GM19240 (cell line): ENCODE measurements at regions not wholly inside any gene's neighbourhood (a gene's known extent, or its start where the extent isn't known, plus 50 kb on each side); places are given as distances from the start of the nearest gene placed in this dataset.
A peak's percentile ranks its signal among the peaks of the same experiment; 100 is the strongest.

Experiments used
- DNase-seq: peaks from one replicate; pipeline ENCODE4 v3.0.0; 2011; ENCODE audit warnings: low spot score; ENCODE audit not compliant: insufficient read length

GRCh38 chr1:224846119-224846907 lies 83.2 kb upstream of the DNAH14 start:
- DNase-seq: no peak

DNA sequence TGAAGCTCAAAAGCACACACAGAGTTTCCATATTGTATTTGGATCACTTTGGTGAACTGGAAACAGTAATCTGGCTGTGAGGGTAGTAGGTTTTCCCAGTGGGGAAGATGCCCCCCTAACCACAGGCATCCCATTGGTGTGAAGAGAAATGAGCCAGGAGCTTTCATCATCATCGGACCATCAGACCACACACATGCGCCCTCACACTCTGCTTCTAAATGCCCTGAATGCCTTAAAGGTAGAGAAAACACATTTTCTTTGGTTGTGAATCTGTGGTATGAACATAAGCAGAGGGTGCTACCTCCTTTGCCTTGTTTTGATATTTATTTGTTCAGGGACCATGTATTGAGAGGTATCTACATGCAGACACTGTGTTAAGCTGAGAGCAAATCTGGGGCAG lies 79.0 kb upstream of the DNAH14 start:
- no peak for DNase-seq

DNA sequence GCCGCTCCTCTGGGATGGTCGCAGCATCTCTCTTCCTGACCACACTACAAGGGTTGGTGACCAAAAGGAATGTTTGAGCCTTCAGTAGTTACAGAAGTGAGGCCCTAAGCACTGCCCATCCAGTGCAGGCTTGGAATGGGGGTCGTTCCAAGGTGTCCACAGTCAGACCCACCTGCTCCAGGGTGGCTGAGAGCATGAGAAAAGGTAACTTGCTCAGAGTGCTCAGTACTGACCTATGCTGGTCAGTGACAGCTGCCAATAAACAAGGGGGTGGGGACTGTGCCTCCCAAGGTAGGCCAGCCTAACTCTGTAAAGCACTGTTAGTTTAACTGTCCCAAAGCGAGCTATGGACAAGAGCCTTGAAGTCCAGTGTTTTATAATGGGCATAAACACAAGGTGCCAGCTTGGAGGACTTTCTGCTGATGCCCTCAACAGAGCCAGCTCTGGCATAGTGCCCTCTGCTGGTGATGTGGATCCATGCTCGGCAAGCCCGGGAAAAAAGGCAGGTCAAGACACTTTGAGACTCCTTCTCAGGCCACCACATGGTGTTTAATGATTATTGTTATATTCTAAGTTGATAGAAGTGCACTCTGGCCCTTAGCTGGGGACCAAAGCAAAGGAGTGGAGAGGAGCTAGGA lies 78.1 kb upstream of the DNAH14 start:
- peak; percentile 49 for DNase-seq

- DNase-seq: no peak
These were observed 77.6 kb upstream of the DNAH14 start for GRCh38 chr1:224851848-224852261.

DNA sequence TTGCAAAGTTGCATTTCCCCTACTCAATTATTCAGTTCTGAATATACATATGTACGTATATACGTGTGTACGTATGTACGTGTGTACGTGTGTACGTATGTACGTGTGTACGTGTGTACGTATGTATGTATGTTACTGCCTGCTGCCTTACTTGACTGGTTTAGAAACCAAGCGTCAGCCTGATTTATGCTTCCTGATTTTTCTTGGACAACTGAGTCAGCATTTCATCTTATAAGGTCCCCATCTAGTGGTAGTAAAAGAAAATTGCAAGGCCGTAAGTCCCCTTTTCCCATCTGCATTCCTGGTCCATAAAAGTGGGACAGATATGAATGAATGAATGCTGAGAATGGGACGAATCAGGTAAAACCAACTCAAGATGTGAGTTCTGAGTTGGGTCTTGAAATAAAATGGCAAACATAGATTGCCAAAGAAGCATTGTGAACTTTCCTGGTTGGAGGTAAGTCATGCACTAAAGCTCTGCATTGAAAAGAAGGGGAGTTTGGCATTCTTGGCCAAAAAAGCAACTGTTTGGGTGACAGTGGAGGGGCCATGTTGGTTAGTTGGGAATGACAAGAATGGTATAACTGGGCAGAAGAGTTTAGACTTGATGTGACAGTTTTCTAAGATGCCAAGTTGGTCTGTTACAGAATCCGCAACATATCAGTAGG lies 76.4 kb upstream of the DNAH14 start:
- DNase-seq: no peak

DNA sequence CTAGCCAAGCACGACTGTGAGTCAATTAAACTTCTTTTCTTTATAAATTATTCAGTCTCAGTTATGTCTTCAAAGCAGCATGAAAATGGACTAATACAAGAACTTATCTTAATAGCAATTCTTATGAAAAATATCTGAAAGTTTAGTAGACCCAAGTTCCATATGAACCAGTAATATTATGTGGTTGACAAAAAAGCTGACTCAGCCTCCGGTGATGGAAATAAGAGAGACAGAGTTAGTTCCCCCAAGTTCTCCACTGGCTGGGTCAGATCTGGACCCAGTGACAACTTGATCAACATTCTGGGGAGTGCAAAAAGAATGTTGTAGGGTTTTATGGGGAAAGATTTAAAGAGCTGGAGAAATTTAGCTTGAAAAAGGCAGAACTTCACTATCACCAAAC lies 72.5 kb upstream of the DNAH14 start:
- no peak for DNase-seq

GRCh38 chr1:224859651-224860050 lies 69.8 kb upstream of the DNAH14 start:
- DNase-seq: no peak

DNA sequence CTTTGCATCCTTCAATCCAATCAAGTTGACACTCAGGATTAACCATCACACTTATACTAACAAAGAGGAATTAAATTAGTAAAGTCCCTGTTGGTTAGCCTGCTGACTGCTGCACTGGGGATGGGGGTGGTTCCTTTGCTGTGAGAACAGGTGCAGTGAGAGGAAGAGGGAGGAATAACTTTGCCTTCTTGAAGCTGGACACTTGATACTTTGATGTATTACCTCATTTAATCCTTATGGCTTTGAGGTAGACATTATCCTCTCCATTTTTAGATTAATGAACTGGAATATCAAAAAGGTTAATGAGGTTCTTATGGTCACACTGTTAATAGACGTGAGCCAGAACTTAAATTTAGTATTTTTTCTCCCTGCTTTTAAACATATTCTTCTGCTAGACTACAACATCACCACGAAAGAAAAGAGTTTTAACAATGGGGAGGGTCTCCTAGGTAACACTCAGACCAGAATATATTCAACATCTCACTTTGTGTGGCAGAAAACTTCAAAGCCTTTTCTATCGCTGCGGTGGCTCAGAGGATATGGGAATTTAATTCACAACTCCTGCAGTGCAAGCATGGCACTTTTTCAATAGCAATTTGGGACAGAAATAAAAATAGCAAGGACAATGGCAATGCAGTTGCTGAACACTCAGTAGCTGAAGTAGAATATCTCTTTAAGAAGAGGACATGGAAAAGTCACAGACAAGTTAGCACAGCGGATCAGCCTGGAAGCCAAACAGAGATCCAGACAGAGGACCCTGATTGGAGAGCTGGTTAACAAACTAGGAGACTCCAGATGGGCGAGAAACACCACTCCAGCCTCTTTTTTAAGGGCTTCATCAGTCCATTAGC lies 68.8 kb upstream of the DNAH14 start:
- no peak for DNase-seq

- DNase-seq: no peak
These were observed 68.1 kb upstream of the DNAH14 start for GRCh38 chr1:224861339-224861716.

DNA sequence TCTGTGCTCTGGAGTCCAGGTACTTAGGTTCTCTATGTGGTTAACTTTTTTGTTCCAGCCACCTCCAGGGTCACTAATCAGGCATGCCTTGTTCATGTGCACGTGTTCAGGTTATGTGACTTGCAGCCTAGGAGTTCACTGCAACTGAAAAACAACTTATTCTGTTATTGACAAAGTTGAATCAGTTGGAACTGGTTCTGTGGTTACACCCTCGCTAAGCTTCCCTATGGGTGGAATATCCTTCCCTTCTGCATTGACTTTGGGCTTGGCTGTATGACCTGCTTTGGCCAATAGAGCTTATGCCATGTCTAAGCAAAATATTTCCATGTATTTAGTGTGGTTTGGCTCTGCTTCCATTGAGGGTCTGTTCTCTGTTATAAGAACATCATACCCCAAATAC lies 66.0 kb upstream of the DNAH14 start:
- no peak for DNase-seq

GRCh38 chr1:224864006-224864405 lies 65.5 kb upstream of the DNAH14 start:
- no peak for DNase-seq

- DNase-seq: no peak
These were observed 64.0 kb upstream of the DNAH14 start for GRCh38 chr1:224865510-224865909.

DNA sequence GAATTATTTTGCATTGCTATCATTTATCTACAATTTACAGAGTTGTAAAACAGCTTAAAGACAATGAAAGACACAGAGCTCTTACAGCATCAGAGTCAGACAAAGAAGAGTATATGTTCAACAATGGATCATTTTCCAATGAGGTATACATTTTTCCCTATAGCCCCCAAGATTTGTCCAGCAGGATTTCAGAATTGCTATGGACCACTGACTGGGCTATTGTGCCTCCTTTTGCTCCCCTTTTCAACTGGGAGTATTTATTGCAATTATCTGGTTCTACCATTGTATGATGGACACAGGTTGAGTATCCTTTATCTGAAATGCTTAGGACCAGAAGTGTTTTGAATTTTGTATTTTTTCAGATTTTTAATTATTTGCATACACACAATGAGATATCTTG lies 62.5 kb upstream of the DNAH14 start:
- DNase-seq: no peak

DNA sequence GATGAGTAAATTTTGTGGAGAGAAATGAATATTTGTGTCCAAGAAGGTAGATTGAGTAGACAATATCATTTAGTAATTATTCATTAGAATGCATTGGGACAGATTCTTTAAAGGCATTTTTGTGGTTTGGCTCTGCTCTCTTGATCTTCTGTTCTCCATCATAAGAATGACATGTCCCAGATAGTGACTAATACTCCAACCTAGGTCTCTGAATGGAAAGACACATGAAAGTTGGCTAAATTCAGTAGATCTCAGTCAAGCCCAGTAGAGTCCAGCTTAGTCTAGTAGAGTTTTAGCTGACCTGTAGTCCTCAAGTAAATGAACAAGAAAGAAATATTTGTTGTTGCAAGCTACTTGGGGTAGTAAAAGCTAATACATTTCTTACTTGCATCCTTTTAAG lies 61.8 kb upstream of the DNAH14 start:
- DNase-seq: no peak

DNA sequence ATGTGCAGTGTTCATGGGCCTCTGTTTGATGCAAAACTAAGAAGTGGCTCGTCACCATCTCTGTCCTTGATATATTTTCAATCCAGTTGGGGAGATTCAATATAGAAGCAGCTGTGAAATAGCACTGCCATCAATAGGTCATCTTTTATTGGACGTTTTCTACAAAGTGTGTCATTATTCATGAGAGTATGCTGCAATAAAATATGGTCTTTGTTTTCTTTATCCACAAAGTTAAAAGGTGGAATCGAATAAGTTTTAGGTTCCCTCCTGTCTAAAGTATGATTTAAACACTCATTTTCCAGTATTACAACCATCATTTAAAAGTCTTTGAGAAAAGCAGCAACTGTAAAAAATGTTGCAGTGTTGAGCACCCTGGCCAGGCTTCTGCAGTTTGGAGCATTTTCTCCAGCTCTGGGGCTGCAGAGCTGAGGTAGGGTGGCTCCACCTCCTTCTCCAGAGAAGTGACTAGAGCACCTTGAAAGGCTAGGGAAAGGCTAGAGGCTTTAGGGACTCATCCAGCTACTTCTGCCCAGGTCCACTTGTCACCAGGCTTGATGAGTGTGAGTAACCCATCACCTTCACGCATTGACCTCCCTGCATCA lies 56.5 kb upstream of the DNAH14 start:
- no peak for DNase-seq

- no peak for DNase-seq
These were observed 55.8 kb upstream of the DNAH14 start for GRCh38 chr1:224873434-224874369.

DNA sequence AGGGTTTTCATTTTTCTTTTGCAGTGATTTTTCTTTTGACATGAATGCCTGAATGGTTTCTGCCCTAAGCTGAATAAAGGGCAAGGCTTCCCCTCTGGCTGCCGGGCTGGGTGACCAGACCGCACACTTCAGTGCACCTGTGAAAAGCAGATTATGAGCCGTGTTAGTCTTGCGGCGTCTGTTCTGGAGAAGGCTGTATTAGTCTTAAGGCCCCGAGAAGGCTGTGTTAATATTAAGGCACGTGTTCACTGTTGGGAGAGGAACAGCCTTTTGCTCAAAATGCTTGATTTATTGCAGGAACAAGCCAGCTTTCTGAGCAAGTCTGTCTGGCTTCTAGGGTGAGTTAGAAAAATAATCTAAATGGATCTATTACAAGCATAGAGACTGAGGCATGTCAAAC lies 54.7 kb upstream of the DNAH14 start:
- no peak for DNase-seq

DNA sequence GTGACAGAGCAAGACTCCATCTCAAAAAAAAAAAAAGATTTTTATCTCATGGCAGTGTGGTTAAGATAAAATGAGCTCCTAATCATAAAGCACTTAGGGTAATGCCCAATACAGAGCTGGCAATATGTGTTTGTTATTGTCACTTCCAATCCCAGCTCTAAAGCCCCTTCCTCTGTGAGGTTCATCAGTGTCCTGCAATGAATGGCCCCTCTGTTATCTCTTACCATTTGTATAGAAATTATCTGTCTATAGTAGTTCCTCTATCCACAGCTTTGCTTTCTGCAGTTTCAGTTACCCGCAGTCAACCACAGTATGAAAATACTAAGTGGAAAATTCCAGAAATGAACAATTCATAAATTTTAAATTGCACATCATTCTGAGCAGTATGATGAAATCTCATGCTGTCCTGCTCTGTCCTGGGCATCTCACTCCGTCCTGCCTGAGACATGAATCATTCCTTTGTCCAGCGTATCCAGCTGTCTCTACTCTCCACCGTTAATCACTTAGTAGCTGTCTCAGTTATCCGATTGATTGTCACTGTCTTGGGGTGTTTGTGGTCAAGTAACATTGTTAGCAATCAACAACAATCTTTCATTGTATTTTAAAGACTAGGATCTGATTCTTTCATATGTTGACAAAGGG lies 50.2 kb upstream of the DNAH14 start:
- DNase-seq: no peak
